CD14-positive monocyte (primary cell): ENCODE measurements at regions not wholly inside any gene's neighbourhood (a gene's known extent, or its start where the extent isn't known, plus 50 kb on each side); places are given as distances from the start of the nearest gene placed in this dataset.

Experiments used
- DNase-seq, 3 donors: peaks; one replicate each; pipeline ENCODE4 v3.0.0-alpha.2; 2011 to 2022
- H2AFZ ChIP-seq: 2 replicates; pipeline ENCODE4 v1.6.0; 2012; ENCODE audit warnings: mild to moderate bottlenecking, low read depth, low read length, inconsistent platforms; ENCODE audit not compliant: insufficient read depth, poor library complexity, severe bottlenecking
- H3K27ac ChIP-seq, 2 donors: 1 replicate in 1 of 2; 2 replicates in 1 of 2; pipeline ENCODE4 v1.5.1; 2012 to 2013; ENCODE audit warnings: low read length in 2 of 2, control low read depth in 1 of 2, inconsistent platforms in 1 of 2, low read depth in 1 of 2, mild to moderate bottlenecking in 1 of 2
- H3K27me3 ChIP-seq, 2 donors: one replicate each; pipeline versions ENCODE4 v1.6.0 to v1.6.1; 2011 to 2013; ENCODE audit warnings: low read length in 2 of 2; ENCODE audit not compliant: control insufficient read depth in 2 of 2, insufficient read depth in 2 of 2
- H3K36me3 ChIP-seq, 2 donors: replicated peaks in 1 of 2; 1 replicate in 1 of 2; 2 replicates in 1 of 2; pipeline versions ENCODE4 v1.5.1 to v1.6.1; 2012 to 2013; ENCODE audit warnings: low read length in 2 of 2, control low read depth in 1 of 2, inconsistent platforms in 1 of 2, mild to moderate bottlenecking in 1 of 2; ENCODE audit not compliant: insufficient read depth in 2 of 2, control insufficient read depth in 1 of 2
- H3K4me1 ChIP-seq, 2 donors: 1 replicate in 1 of 2; 2 replicates in 1 of 2; pipeline versions ENCODE4 v1.5.1 to v1.6.1; 2012 to 2013; ENCODE audit warnings: low read length in 2 of 2, control low read depth in 1 of 2, inconsistent platforms in 1 of 2, mild to moderate bottlenecking in 1 of 2, moderate library complexity in 1 of 2; ENCODE audit not compliant: insufficient read depth in 2 of 2, control insufficient read depth in 1 of 2
- H3K4me2 ChIP-seq: replicated peaks from 2 replicates; pipeline ENCODE3; 2012; ENCODE audit warnings: low read length, moderate library complexity, mild to moderate bottlenecking; ENCODE audit not compliant: poor library complexity, severe bottlenecking; ENCODE audit errors: extremely low read depth
- H3K4me3 ChIP-seq, 3 experiments: fragments of 200-600 bp in 1 of 3; sonication (generic) in 1 of 3; replicated peaks in 1 of 3; 1 replicate in 2 of 3; 2 replicates in 1 of 3; pipeline ENCODE4 v1.5.1; 2011 to 2013; ENCODE audit warnings: low read length in 3 of 3, mild to moderate bottlenecking in 3 of 3, control low read depth in 2 of 3, low read depth in 2 of 3, inconsistent platforms in 1 of 3, moderate library complexity in 1 of 3
- H3K79me2 ChIP-seq: 2 replicates; pipeline ENCODE4 v1.6.0; 2012; ENCODE audit warnings: mild to moderate bottlenecking, control low read depth, inconsistent platforms, low read length, moderate library complexity; ENCODE audit not compliant: insufficient read depth
- H3K9ac ChIP-seq: 2 replicates; pipeline ENCODE4 v1.6.0; 2017; ENCODE audit warnings: low read length, mild to moderate bottlenecking; ENCODE audit not compliant: insufficient read depth, poor library complexity, severe bottlenecking
- H3K9me3 ChIP-seq, 2 donors: replicated peaks in 1 of 2; 1 replicate in 1 of 2; 2 replicates in 1 of 2; pipeline versions ENCODE4 v1.5.1 to v1.6.1; 2012 to 2013; ENCODE audit warnings: low read length in 2 of 2, control low read depth in 1 of 2; ENCODE audit not compliant: control insufficient read depth in 1 of 2, insufficient read depth in 1 of 2
- H4K20me1 ChIP-seq: 2 replicates; pipeline ENCODE4 v1.6.0; 2012; ENCODE audit warnings: mild to moderate bottlenecking, low read length, control low read depth, moderate library complexity; ENCODE audit not compliant: insufficient read depth
- H3K27ac Mint-ChIP-seq, 7 donors: one replicate each; pipeline ENCODE4 v1.8.0; 2020; ENCODE audit warnings: mild to moderate bottlenecking in 7 of 7, mixed read lengths in 7 of 7, moderate library complexity in 6 of 7, inconsistent platforms in 2 of 7
- H3K27me3 Mint-ChIP-seq, 3 donors: one replicate each; pipeline ENCODE4 v1.8.0; 2021 to 2022; ENCODE audit warnings: low read depth in 3 of 3, mild to moderate bottlenecking in 3 of 3, mixed read lengths in 3 of 3, moderate library complexity in 3 of 3, inconsistent platforms in 1 of 3
- H3K36me3 Mint-ChIP-seq, 2 donors: one replicate each; pipeline ENCODE4 v1.8.0; 2020; ENCODE audit warnings: mixed read lengths in 2 of 2, inconsistent platforms in 1 of 2, mild to moderate bottlenecking in 1 of 2
- H3K4me1 Mint-ChIP-seq: one replicate; pipeline ENCODE4 v1.8.0; 2020; ENCODE audit warnings: mild to moderate bottlenecking, mixed read lengths
- H3K4me3 Mint-ChIP-seq, 2 donors: one replicate each; pipeline ENCODE4 v1.8.0; 2020; ENCODE audit warnings: mild to moderate bottlenecking in 2 of 2, mixed read lengths in 2 of 2, moderate library complexity in 1 of 2
- H3K9me3 Mint-ChIP-seq, 7 donors: one replicate each; pipeline ENCODE4 v1.8.0; 2020 to 2022; ENCODE audit warnings: mixed read lengths in 7 of 7, mild to moderate bottlenecking in 6 of 7, moderate library complexity in 6 of 7, inconsistent platforms in 2 of 7
- WGBS: methylation state at CpG from one replicate; pipeline ENCODE4 v1.1.5; 2013; ENCODE audit warnings: missing lambda C conversion rate; ENCODE audit not compliant: insufficient coverage; 5-methylcytosine and 5-hydroxymethylcytosine counted together
- intact Hi-C, 2 donors: fragments of 100-400 bp; cut with micrococcal nuclease; formaldehyde crosslinking; loops; one replicate each; pipeline versions ENCODE4 v1.15.0 to v1.15.1; 2023
- TF ChIP-seq, protein P1 (sequence below): fragments of 200-600 bp; IDR thresholded peaks from one replicate; pipeline ENCODE4 v1.8.0; 2022; ENCODE audit warnings: antibody characterized with exemption, mild to moderate bottlenecking

GRCh38 chr7:25870574-25870973 is 281.4 kb upstream of the NFE2L3 start:
- Mint-ChIP-seq H3K9me3 (peaks cover 0 to 3% (median 1%) of the 10 kb centered on the region in 7 donors), H3K4me1 (no peaks in the 10 kb centered on the region), H3K27ac (no peak overlapping the region), H3K36me3 (no peaks in the 10 kb centered on the region), H3K27me3 (peaks cover 69 to 75% (median 73%) of the 10 kb centered on the region in 3 donors), H3K4me3 (no peak overlapping the region)
- no peak overlapping the region for H2AFZ ChIP-seq
- peaks cover 87 to 92% of the 10 kb centered on the region in 2 donors for H3K27me3 ChIP-seq
- peaks cover 0 to 6% of the 10 kb centered on the region in 2 donors for H3K9me3 ChIP-seq
- no peak overlapping the region for H3K4me2 ChIP-seq
- H3K4me3 ChIP-seq, result no peak overlapping the region
- no peak overlapping the region for H3K27ac ChIP-seq
- intact Hi-C loops, result no loop called here
- no peaks in the 10 kb centered on the region for H3K4me1 ChIP-seq
- 87% methylated on average over 3 of the region's 3 CpGs for WGBS
- no peak for DNase-seq
- H3K79me2 ChIP-seq, result no peaks in the 10 kb centered on the region
- no peaks in the 10 kb centered on the region for H3K36me3 ChIP-seq
- no peaks in the 10 kb centered on the region for H4K20me1 ChIP-seq
- TF ChIP-seq, protein P1, sequence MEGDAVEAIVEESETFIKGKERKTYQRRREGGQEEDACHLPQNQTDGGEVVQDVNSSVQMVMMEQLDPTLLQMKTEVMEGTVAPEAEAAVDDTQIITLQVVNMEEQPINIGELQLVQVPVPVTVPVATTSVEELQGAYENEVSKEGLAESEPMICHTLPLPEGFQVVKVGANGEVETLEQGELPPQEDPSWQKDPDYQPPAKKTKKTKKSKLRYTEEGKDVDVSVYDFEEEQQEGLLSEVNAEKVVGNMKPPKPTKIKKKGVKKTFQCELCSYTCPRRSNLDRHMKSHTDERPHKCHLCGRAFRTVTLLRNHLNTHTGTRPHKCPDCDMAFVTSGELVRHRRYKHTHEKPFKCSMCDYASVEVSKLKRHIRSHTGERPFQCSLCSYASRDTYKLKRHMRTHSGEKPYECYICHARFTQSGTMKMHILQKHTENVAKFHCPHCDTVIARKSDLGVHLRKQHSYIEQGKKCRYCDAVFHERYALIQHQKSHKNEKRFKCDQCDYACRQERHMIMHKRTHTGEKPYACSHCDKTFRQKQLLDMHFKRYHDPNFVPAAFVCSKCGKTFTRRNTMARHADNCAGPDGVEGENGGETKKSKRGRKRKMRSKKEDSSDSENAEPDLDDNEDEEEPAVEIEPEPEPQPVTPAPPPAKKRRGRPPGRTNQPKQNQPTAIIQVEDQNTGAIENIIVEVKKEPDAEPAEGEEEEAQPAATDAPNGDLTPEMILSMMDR, result no peak
- H3K9ac ChIP-seq, result no peak overlapping the region

DNA sequence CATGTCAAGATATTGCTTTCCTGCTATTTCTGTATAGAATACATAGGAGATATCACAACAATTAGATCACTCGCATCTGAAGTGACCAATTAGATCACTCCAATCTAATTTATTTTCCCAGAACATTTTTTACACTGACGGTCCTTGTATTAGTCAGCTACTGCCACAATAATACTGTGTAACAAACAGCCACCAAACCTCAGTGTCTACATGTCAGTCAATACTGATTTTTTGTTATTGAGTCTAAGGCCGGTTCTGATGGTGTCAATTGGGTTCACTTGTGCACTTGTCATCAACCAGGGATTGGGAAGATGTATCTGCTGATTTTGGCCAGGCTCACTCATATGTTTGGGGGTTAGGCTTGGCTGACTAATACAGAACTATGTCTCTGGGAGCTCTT is 275.9 kb upstream of the NFE2L3 start:
- Mint-ChIP-seq H3K27ac (no peak overlapping the region), H3K36me3 (no peaks in the 10 kb centered on the region), H3K9me3 (peaks cover 0 to 9% (median 2%) of the 10 kb centered on the region in 7 donors), H3K27me3 (peaks cover 44 to 62% (median 45%) of the 10 kb centered on the region in 3 donors), H3K4me1 (no peaks in the 10 kb centered on the region), H3K4me3 (no peak overlapping the region)
- TF ChIP-seq, protein P1, result no peak
- H3K4me3 ChIP-seq, result no peak overlapping the region
- no peak overlapping the region for H2AFZ ChIP-seq
- H3K9me3 ChIP-seq, result no peaks in the 10 kb centered on the region
- H4K20me1 ChIP-seq, result no peaks in the 10 kb centered on the region
- no peak overlapping the region for H3K9ac ChIP-seq
- no peak for DNase-seq
- no peak overlapping the region for H3K4me2 ChIP-seq
- H3K79me2 ChIP-seq, result no peaks in the 10 kb centered on the region
- H3K27ac ChIP-seq, result no peak overlapping the region
- intact Hi-C loops, result no loop called here
- no peaks in the 10 kb centered on the region for H3K4me1 ChIP-seq
- 100% methylated on average over 2 of the region's 3 CpGs for WGBS
- H3K27me3 ChIP-seq, result peaks cover 56 to 68% of the 10 kb centered on the region in 2 donors
- no peaks in the 10 kb centered on the region for H3K36me3 ChIP-seq
